Neuronal stem cell (in vitro differentiated cells): ENCODE measurements at regions not wholly inside any gene's neighbourhood (a gene's known extent, or its start where the extent isn't known, plus 50 kb on each side); places are given as distances from the start of the nearest gene placed in this dataset.

Experiments
- DNase-seq: peaks from one replicate; pipeline ENCODE4 v3.0.0-alpha.2; 2013; ENCODE audit warnings: low spot score
- H2AFZ ChIP-seq: one replicate; pipeline ENCODE4 v1.6.1; 2013; ENCODE audit warnings: mild to moderate bottlenecking, low read length, inconsistent platforms
- H2AK5ac ChIP-seq: 2 replicates; pipeline ENCODE4 v1.6.1; 2013; ENCODE audit warnings: low read depth, mild to moderate bottlenecking, inconsistent platforms, low read length, moderate library complexity, mixed read lengths
- H2BK120ac ChIP-seq: 2 replicates; pipeline ENCODE4 v1.6.1; 2013; ENCODE audit warnings: low read depth, mild to moderate bottlenecking, inconsistent platforms, low read length, moderate library complexity, mixed read lengths
- H2BK12ac ChIP-seq: one replicate; pipeline ENCODE4 v1.6.1; 2013; ENCODE audit warnings: low read length, inconsistent platforms
- H2BK15ac ChIP-seq: 2 replicates; pipeline ENCODE4 v1.6.1; 2013; ENCODE audit warnings: mild to moderate bottlenecking, low read length, inconsistent platforms, mixed read lengths
- H2BK5ac ChIP-seq: one replicate; pipeline ENCODE4 v1.6.1; 2013; ENCODE audit warnings: inconsistent platforms, mild to moderate bottlenecking, low read length, moderate library complexity
- H3K14ac ChIP-seq: one replicate; pipeline ENCODE4 v1.6.1; 2013; ENCODE audit warnings: low read length, inconsistent platforms
- H3K18ac ChIP-seq: 2 replicates; pipeline ENCODE4 v1.6.1; 2013; ENCODE audit warnings: low read length, inconsistent platforms
- H3K23ac ChIP-seq: 2 replicates; pipeline ENCODE4 v1.6.1; 2013; ENCODE audit warnings: low read depth, mild to moderate bottlenecking, mixed read lengths, low read length, inconsistent platforms; ENCODE audit not compliant: poor library complexity
- H3K27ac ChIP-seq: replicated peaks from 3 replicates; pipeline ENCODE4 v1.5.1; 2013; ENCODE audit warnings: low read length, inconsistent platforms
- H3K27me3 ChIP-seq, 3 experiments: 2 replicates each; pipeline ENCODE4 v1.6.1; 2013; ENCODE audit warnings: low read length in 3 of 3, mild to moderate bottlenecking in 2 of 3, inconsistent platforms in 1 of 3, low read depth in 1 of 3, mixed read lengths in 1 of 3, moderate library complexity in 1 of 3; ENCODE audit not compliant: control insufficient read depth in 3 of 3, insufficient read depth in 3 of 3
- H3K36me3 ChIP-seq, 2 donors: replicated peaks in 1 of 2; 2 replicates each; pipeline ENCODE4 v1.6.1; 2013; ENCODE audit warnings: low read length in 2 of 2; ENCODE audit not compliant: control insufficient read depth in 2 of 2, insufficient read depth in 2 of 2
- H3K4ac ChIP-seq: 2 replicates; pipeline ENCODE4 v1.6.1; 2013; ENCODE audit warnings: inconsistent platforms, mild to moderate bottlenecking, low read length, moderate library complexity
- H3K4me1 ChIP-seq, 2 donors: 1 replicate in 1 of 2; 2 replicates in 1 of 2; pipeline ENCODE4 v1.6.1; 2013; ENCODE audit warnings: low read length in 2 of 2, low read depth in 1 of 2; ENCODE audit not compliant: control insufficient read depth in 2 of 2, insufficient read depth in 1 of 2
- H3K4me2 ChIP-seq: one replicate; pipeline ENCODE4 v1.6.1; 2013; ENCODE audit warnings: mild to moderate bottlenecking, low read length, inconsistent platforms; ENCODE audit not compliant: insufficient read depth, poor library complexity, severe bottlenecking
- H3K4me3 ChIP-seq, 2 donors: 2 replicates each; pipeline ENCODE4 v1.5.1; 2013; ENCODE audit warnings: low read length in 2 of 2, mild to moderate bottlenecking in 2 of 2, inconsistent platforms in 1 of 2, moderate library complexity in 1 of 2
- H3K79me1 ChIP-seq: one replicate; pipeline ENCODE4 v1.6.1; 2013; ENCODE audit warnings: low read depth, mild to moderate bottlenecking, inconsistent platforms, low read length, moderate library complexity
- H3K9ac ChIP-seq: one replicate; pipeline ENCODE4 v1.6.1; 2013; ENCODE audit warnings: mild to moderate bottlenecking, low read depth, low read length, inconsistent platforms; ENCODE audit not compliant: poor library complexity
- H3K9me3 ChIP-seq, 2 donors: replicated peaks in 1 of 2; 2 replicates each; pipeline versions ENCODE3 to v1.6.1; 2013; ENCODE audit warnings: low read length in 2 of 2, mild to moderate bottlenecking in 2 of 2, inconsistent platforms in 1 of 2, low read depth in 1 of 2, mixed read lengths in 1 of 2, moderate library complexity in 1 of 2; ENCODE audit not compliant: control insufficient read depth in 2 of 2, insufficient read depth in 1 of 2
- H4K8ac ChIP-seq: one replicate; pipeline ENCODE4 v1.6.1; 2013; ENCODE audit warnings: low read depth, mild to moderate bottlenecking, inconsistent platforms, low read length, moderate library complexity
- H4K91ac ChIP-seq: one replicate; pipeline ENCODE4 v1.6.1; 2013; ENCODE audit warnings: low read length, low read depth, mild to moderate bottlenecking, inconsistent platforms; ENCODE audit not compliant: poor library complexity
- WGBS, 2 donors: extraction: QIAGEN DNeasy Blood & Tissue Kit; methylation state at CpG; one replicate each; pipeline ENCODE4 v1.1.7; 2013; ENCODE audit warnings: missing lambda C conversion rate in 2 of 2, mixed read lengths in 1 of 2; ENCODE audit not compliant: insufficient read length in 2 of 2, insufficient replicate concordance in 1 of 2; ENCODE audit errors: extremely low coverage in 2 of 2; 5-methylcytosine and 5-hydroxymethylcytosine counted together

GRCh38 chr6:148059869-148060268 is 282.8 kb upstream of the SASH1 start:
- no peaks in the 10 kb centered on the region for H3K9me3 ChIP-seq
- no peak overlapping the region for H3K23ac ChIP-seq
- no peaks in the 10 kb centered on the region for H3K27me3 ChIP-seq
- no peak overlapping the region for H3K14ac ChIP-seq
- no peak for DNase-seq
- H3K4ac ChIP-seq = no peak overlapping the region
- H3K4me2 ChIP-seq = no peak overlapping the region
- no peak overlapping the region for H2BK12ac ChIP-seq
- no peaks in the 10 kb centered on the region for H3K79me1 ChIP-seq
- no peaks in the 10 kb centered on the region for H3K36me3 ChIP-seq
- H2BK5ac ChIP-seq = no peak overlapping the region
- H4K91ac ChIP-seq = no peak overlapping the region
- H3K4me1 ChIP-seq = no peaks in the 10 kb centered on the region
- no peak overlapping the region for H3K9ac ChIP-seq
- H4K8ac ChIP-seq = no peak overlapping the region
- WGBS, 2 donors = no CpG with 5 or more reads among the region's 1 CpG
- H2BK120ac ChIP-seq = no peak overlapping the region
- H2AFZ ChIP-seq = no peak overlapping the region
- H2BK15ac ChIP-seq = no peak overlapping the region
- H2AK5ac ChIP-seq = no peak overlapping the region
- peak overlapping the region in 1 of 2 donors; percentile 36 for H3K4me3 ChIP-seq
- no peak overlapping the region for H3K18ac ChIP-seq
- H3K27ac ChIP-seq = no peak overlapping the region

- no peak overlapping the region for H3K27ac ChIP-seq
- no peak overlapping the region for H4K91ac ChIP-seq
- no peaks in the 10 kb centered on the region for H3K79me1 ChIP-seq
Measured at GRCh38 chr6:148064406-148065134, 278.1 kb upstream of the SASH1 start.

GRCh38 chr6:148068437-148069061 is 274.1 kb upstream of the SASH1 start:
- Histone ChIP-seq H4K8ac (no peak overlapping the region), H3K4me2 (no peak overlapping the region), H2BK5ac (no peak overlapping the region), H3K23ac (no peak overlapping the region), H3K27me3 (peaks cover 0 to 3% (median 0%) of the 10 kb centered on the region in 3 experiments), H4K91ac (no peak overlapping the region), H3K4ac (no peak overlapping the region), H2AK5ac (no peak overlapping the region), H3K9me3 (no peaks in the 10 kb centered on the region), H2BK120ac (no peak overlapping the region), H3K9ac (no peak overlapping the region), H3K79me1 (no peaks in the 10 kb centered on the region), H3K4me1 (no peaks in the 10 kb centered on the region), H3K4me3 (no peak overlapping the region), H3K14ac (no peak overlapping the region), H2BK12ac (no peak overlapping the region), H3K18ac (no peak overlapping the region), H3K27ac (no peak overlapping the region), H2AFZ (no peak overlapping the region), H2BK15ac (no peak overlapping the region), H3K36me3 (no peaks in the 10 kb centered on the region)
- no CpG with 5 or more reads among the region's 11 CpGs for WGBS, 2 donors
- DNase-seq = no peak

More at GRCh38 chr6:148064406-148065134, 278.1 kb upstream of the SASH1 start:
- no peak overlapping the region for H3K4ac ChIP-seq
- no peak overlapping the region for H2BK5ac ChIP-seq
- H3K18ac ChIP-seq = peak overlapping the region; percentile 39
- H3K23ac ChIP-seq = no peak overlapping the region
- no CpG with 5 or more reads among the region's 12 CpGs for WGBS, 2 donors
- H2BK120ac ChIP-seq = no peak overlapping the region
- H2BK15ac ChIP-seq = no peak overlapping the region
- H2AK5ac ChIP-seq = no peak overlapping the region
- H3K36me3 ChIP-seq = no peaks in the 10 kb centered on the region
- no peak overlapping the region for H4K8ac ChIP-seq
- peaks cover 0 to 3% (median 0%) of the 10 kb centered on the region in 3 experiments for H3K27me3 ChIP-seq
- no peak overlapping the region for H3K9ac ChIP-seq
- H3K9me3 ChIP-seq = no peaks in the 10 kb centered on the region
- no peak overlapping the region for H2AFZ ChIP-seq
- no peak overlapping the region for H3K14ac ChIP-seq
- no peak for DNase-seq
- no peak overlapping the region for H3K4me3 ChIP-seq
- H3K4me2 ChIP-seq = no peak overlapping the region
- H3K4me1 ChIP-seq = no peaks in the 10 kb centered on the region
- no peak overlapping the region for H2BK12ac ChIP-seq

GRCh38 chr6:148069256-148069655 is 273.4 kb upstream of the SASH1 start:
- no peak overlapping the region for H2AFZ ChIP-seq
- no peak overlapping the region for H3K4ac ChIP-seq
- no peak for DNase-seq
- peaks cover 0 to 3% (median 0%) of the 10 kb centered on the region in 3 experiments for H3K27me3 ChIP-seq
- H4K8ac ChIP-seq = no peak overlapping the region
- H3K18ac ChIP-seq = no peak overlapping the region
- H3K23ac ChIP-seq = no peak overlapping the region
- H4K91ac ChIP-seq = no peak overlapping the region
- no peak overlapping the region for H3K14ac ChIP-seq
- H3K4me1 ChIP-seq = no peaks in the 10 kb centered on the region
- H2AK5ac ChIP-seq = no peak overlapping the region
- no peaks in the 10 kb centered on the region for H3K9me3 ChIP-seq
- H2BK12ac ChIP-seq = no peak overlapping the region
- H2BK15ac ChIP-seq = no peak overlapping the region
- no peak overlapping the region for H3K4me3 ChIP-seq
- H3K79me1 ChIP-seq = no peaks in the 10 kb centered on the region
- H2BK5ac ChIP-seq = no peak overlapping the region
- no peak overlapping the region for H3K27ac ChIP-seq
- H2BK120ac ChIP-seq = no peak overlapping the region
- H3K9ac ChIP-seq = no peak overlapping the region
- H3K4me2 ChIP-seq = no peak overlapping the region
- WGBS, 2 donors = no CpG with 5 or more reads among the region's 5 CpGs
- H3K36me3 ChIP-seq = no peaks in the 10 kb centered on the region
